NOMO-1 treated with dmso at 0.1 percent for 144 hours (cell line): ENCODE measurements at regions not wholly inside any gene's neighbourhood (a gene's known extent, or its start where the extent isn't known, plus 50 kb on each side); places are given as distances from the start of the nearest gene placed in this dataset.
"Not testable (repeated sequence)": the region's sequence is repeated elsewhere in the genome, so short reads cannot be mapped to it uniquely, and the experiment has no call there.

Source experiments
- DNase-seq: peaks from one replicate; lab custom pipeline; 2025; ENCODE audit not compliant: unreplicated experiment; lab: John Stamatoyannopoulos, UW

GRCh38 chr20:19112828-19113227, 99.6 kb upstream of the SLC24A3 start:
- no peak for DNase-seq

GRCh38 chr20:19113343-19113930, 99.0 kb upstream of the SLC24A3 start:
- DNase-seq = no peak

GRCh38 chr20:19114410-19114809, 98.0 kb upstream of the SLC24A3 start:
- DNase-seq = no peak

GRCh38 chr20:19115581-19115980, 96.9 kb upstream of the SLC24A3 start:
- DNase-seq = no peak

GRCh38 chr20:19120011-19120410, 92.4 kb upstream of the SLC24A3 start:
- no peak for DNase-seq

- no peak for DNase-seq
Measured at GRCh38 chr20:19120569-19120968, 91.9 kb upstream of the SLC24A3 start.

GRCh38 chr20:19121463-19121862, 91.0 kb upstream of the SLC24A3 start:
- DNase-seq = peak; percentile 6

GRCh38 chr20:19121916-19122315, 90.5 kb upstream of the SLC24A3 start:
- DNase-seq = no peak

GRCh38 chr20:19122395-19122794, 90.0 kb upstream of the SLC24A3 start:
- no peak for DNase-seq

GRCh38 chr20:19125508-19125907, 86.9 kb upstream of the SLC24A3 start:
- DNase-seq = no peak

GRCh38 chr20:19129306-19129705, 83.1 kb upstream of the SLC24A3 start:
- no peak for DNase-seq

GRCh38 chr20:19129976-19130612, 82.3 kb upstream of the SLC24A3 start:
- no peak for DNase-seq

GRCh38 chr20:19130613-19130984, 81.8 kb upstream of the SLC24A3 start:
- DNase-seq = no peak

- DNase-seq = no peak
Measured at GRCh38 chr20:19137641-19138040, 74.8 kb upstream of the SLC24A3 start.

- no peak for DNase-seq
Measured at GRCh38 chr20:19138758-19139157, 73.7 kb upstream of the SLC24A3 start.

- DNase-seq = not testable (repeated sequence)
Measured at GRCh38 chr20:19139584-19139983, 72.9 kb upstream of the SLC24A3 start.

- no peak for DNase-seq
Measured at GRCh38 chr20:19141998-19142397, 70.4 kb upstream of the SLC24A3 start.

GRCh38 chr20:19143890-19144289, 68.6 kb upstream of the SLC24A3 start:
- no peak for DNase-seq

GRCh38 chr20:19161336-19161735, 51.1 kb upstream of the SLC24A3 start:
- DNase-seq = peak; percentile 22
